ENCODE measurements at regions not wholly inside any gene's neighbourhood (a gene's known extent, or its start where the extent isn't known, plus 50 kb on each side); places are given as distances from the start of the nearest gene placed in this dataset.
"Not testable (repeated sequence)": the region's sequence is repeated elsewhere in the genome, so short reads cannot be mapped to it uniquely, and the experiment has no call there.

DNA sequence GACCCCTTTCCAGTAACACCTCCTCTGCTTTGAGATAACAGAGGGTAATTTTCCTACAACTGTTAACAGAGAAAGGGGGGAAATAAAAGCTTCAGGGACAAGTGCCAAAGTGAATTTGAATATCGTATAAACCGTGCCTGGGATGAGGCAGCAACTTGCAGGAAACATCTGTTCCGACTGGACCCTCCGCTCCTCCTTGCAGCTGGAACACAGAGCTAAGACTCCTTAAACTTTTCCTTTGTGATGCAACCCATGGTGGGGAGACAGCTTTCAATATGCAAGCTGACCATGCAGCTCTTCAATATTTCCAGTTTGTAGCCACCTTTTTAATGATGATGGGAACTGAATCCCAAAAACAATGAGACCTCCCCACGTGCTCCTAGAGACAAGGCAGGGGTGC is 432.6 kb downstream of the ZNF536 start:
- H3K27ac ChIP-seq, result no peak overlapping the region
- H3K4me1 ChIP-seq, result no peaks in the 10 kb centered on the region
- intact Hi-C loops (cut with DNase I), result no loop called here
- no peaks in the 10 kb centered on the region for H3K9me3 ChIP-seq
- TF ChIP-seq, protein P1, sequence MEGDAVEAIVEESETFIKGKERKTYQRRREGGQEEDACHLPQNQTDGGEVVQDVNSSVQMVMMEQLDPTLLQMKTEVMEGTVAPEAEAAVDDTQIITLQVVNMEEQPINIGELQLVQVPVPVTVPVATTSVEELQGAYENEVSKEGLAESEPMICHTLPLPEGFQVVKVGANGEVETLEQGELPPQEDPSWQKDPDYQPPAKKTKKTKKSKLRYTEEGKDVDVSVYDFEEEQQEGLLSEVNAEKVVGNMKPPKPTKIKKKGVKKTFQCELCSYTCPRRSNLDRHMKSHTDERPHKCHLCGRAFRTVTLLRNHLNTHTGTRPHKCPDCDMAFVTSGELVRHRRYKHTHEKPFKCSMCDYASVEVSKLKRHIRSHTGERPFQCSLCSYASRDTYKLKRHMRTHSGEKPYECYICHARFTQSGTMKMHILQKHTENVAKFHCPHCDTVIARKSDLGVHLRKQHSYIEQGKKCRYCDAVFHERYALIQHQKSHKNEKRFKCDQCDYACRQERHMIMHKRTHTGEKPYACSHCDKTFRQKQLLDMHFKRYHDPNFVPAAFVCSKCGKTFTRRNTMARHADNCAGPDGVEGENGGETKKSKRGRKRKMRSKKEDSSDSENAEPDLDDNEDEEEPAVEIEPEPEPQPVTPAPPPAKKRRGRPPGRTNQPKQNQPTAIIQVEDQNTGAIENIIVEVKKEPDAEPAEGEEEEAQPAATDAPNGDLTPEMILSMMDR (IDR thresholded peaks at IDR 0.05), result no peak
- H3K27me3 ChIP-seq, result peaks cover 3% of the 10 kb centered on the region
- no peaks in the 10 kb centered on the region for H3K36me3 ChIP-seq
- ATAC-seq (no peak), DNase-seq (no peak)
- no peak overlapping the region for H3K4me3 ChIP-seq

DNA sequence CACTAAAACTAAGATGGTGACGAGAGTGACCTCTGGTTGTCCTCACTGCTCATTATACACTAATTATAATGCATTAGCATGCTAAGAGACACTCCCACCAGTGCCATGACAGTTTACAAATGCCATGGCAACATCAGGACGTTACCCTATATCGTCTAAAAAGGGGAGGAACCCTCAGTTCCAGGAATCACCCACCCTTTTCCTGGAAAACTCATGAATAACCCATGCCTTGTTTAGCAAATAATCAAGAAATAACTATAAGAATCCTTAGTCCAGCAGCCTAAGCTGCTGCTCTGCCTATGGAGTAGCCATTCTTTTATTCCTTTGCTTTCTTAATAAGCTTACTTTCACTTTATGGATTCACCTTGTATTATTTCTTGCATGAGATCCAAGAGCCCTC is 432.1 kb downstream of the ZNF536 start:
- H3K9me3 ChIP-seq; DNase-seq; H3K4me1 ChIP-seq; H3K36me3 ChIP-seq; intact Hi-C loops (cut with DNase I); H3K27me3 ChIP-seq; H3K27ac ChIP-seq; ATAC-seq; H3K4me3 ChIP-seq: not testable (repeated sequence)

DNA sequence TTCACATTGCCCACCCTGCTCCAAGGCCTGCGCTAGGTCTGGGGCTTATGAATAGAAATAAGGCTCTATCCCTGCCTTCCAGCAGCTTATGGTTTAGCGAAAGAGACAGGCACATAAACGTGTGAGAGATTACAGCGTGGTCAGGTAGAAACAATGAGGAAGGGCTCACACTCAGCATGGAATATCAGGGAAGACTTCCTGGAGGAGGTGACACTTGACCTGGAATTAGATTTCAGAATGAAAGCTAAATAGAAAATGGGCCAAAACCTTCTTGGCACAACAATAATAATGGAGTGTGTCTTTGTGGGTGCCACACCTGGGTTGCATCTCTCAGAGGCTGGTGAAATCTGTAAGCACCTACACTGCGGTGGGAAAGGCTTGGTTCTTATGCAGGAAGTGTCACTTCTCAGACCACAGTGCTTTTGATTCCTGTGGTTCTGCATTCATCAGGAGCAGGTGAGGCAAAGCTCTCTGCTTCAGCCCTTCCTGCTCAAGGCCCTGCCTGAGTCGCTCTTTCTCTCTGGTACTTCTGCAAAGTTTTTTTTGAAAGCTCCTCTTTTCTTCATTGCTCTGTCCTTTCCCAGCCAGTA is 430.3 kb downstream of the ZNF536 start:
- no peaks in the 10 kb centered on the region for H3K36me3 ChIP-seq
- no peak overlapping the region for H3K4me3 ChIP-seq
- intact Hi-C loops (cut with DNase I), result no loop called here
- H3K9me3 ChIP-seq, result no peaks in the 10 kb centered on the region
- peaks cover 3% of the 10 kb centered on the region for H3K27me3 ChIP-seq
- DNase-seq (no peak), ATAC-seq (no peak)
- H3K27ac ChIP-seq, result no peak overlapping the region
- H3K4me1 ChIP-seq, result no peaks in the 10 kb centered on the region
- TF ChIP-seq, protein P1 (IDR thresholded peaks at IDR 0.05), result no peak

DNA sequence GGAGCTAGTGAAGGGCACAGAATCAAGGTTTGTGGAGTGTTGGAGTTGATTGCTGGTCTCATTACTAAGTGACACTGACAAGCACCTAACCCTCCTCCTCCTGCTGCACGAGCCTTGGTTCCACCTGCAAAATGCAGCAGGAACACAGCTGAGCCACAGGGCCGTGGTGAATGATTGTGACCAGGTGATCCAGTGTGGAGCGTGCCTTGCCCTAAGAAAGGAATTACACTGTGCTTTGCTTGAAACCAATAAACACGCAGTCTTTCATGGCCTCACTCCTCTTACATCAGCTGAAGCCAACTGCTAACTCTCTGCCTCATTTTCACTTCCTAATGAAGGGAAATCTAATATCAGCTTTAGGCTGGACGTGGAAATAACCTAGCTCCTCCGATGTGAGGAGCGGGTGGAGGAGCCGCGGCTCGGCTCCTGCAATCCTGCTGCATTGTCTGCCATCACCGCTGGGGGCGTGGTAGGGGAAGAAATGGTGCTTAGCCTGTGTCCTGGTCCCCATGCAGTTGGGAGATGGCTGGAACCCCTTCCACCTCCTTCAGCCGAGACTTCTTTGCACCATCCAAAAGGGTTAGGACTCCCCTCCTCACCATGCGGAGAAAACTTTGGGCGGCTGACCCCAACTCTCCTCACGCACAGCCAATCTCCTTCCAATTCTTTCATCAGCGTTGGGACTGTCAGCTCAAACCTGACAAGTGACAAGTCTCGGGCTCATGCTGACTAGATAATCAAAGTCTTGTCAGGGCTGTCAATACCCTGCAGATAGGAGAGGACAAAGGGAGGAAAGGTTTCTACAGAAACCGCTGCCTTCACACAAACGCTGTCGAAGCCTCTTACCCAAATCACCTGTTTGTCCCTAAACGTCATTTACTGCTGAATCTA is 427.9 kb downstream of the ZNF536 start:
- Histone ChIP-seq H3K27me3 (peaks cover 3% of the 10 kb centered on the region), H3K4me1 (no peaks in the 10 kb centered on the region), H3K36me3 (no peaks in the 10 kb centered on the region), H3K9me3 (no peaks in the 10 kb centered on the region), H3K27ac (no peak overlapping the region), H3K4me3 (no peak overlapping the region)
- intact Hi-C loops (cut with DNase I), result no loop called here
- peak; percentile 74 for DNase-seq
- TF ChIP-seq, protein P1 (IDR thresholded peaks at IDR 0.05), result peak; percentile 65
- peak; percentile 84 for ATAC-seq

DNA sequence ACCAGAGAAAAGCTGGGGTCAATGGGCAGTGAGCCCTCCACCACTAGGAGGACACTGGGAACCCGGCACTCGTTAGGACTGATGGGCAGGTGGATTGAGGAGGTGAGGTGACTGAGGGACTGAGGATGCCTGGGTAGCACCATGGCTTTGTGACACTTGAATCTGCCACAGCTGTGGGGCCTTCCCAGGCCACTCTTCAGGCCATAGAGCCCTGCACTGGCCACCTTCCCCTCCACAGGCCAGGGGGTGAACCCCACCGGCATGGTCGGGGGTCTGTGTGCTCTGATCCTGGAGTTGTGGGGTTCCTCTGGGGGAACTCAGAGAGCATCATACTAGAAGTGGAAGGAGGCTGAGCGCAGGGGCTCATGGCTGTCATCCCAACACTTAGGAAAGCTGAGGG is 423.5 kb downstream of the ZNF536 start:
- intact Hi-C loops (cut with DNase I), result no loop called here
- ATAC-seq (no peak), DNase-seq (no peak)
- TF ChIP-seq, protein P1 (IDR thresholded peaks at IDR 0.05), result no peak
- no peak overlapping the region for H3K27ac ChIP-seq
- H3K4me1 ChIP-seq, result no peaks in the 10 kb centered on the region
- no peaks in the 10 kb centered on the region for H3K9me3 ChIP-seq
- peaks cover 3% of the 10 kb centered on the region for H3K27me3 ChIP-seq
- H3K4me3 ChIP-seq, result no peak overlapping the region
- no peaks in the 10 kb centered on the region for H3K36me3 ChIP-seq
